ENCODE measurements at regions not wholly inside any gene's neighbourhood (a gene's known extent, or its start where the extent isn't known, plus 50 kb on each side); places are given as distances from the start of the nearest gene placed in this dataset.

GRCh38 chr15:92728266-92728665 lies 72.7 kb upstream of the FAM174B start:
- TF ChIP-seq CTCF (IDR thresholded peaks at IDR 0.05 in 4 of 5, conservative IDR thresholded peaks at IDR 0.05 in 1 of 5) (no peak), POLR2A (IDR thresholded peaks at IDR 0.05) (no peak)

All from gastrocnemius medialis (tissue), 4 donors.